ENCODE measurements at regions not wholly inside any gene's neighbourhood (a gene's known extent, or its start where the extent isn't known, plus 50 kb on each side); places are given as distances from the start of the nearest gene placed in this dataset.

- TF ChIP-seq POLR2AphosphoS5 (IDR thresholded peaks at IDR 0.05; ENCODE audit: low read depth, low read length) (no peak), CTCF (IDR thresholded peaks at IDR 0.05) (no peak)
Measured at GRCh38 chr4:162461952-162462351, 298.2 kb upstream of the FSTL5 start.

All from Panc1 (cell line).